HG03159 (cell line): ENCODE measurements at regions not wholly inside any gene's neighbourhood (a gene's known extent, or its start where the extent isn't known, plus 50 kb on each side); places are given as distances from the start of the nearest gene placed in this dataset.
A peak's percentile ranks its signal among the peaks of the same experiment; 100 is the strongest.

Source experiments
- ATAC-seq: cut with Tn5 transposase; IDR thresholded peaks from one replicate; pipeline ENCODE4 v1.9.1; 2021; ENCODE audit warnings: mild to moderate bottlenecking, moderate library complexity; ENCODE audit not compliant: unreplicated experiment

GRCh38 chr6:141261016-141261671, 871.6 kb upstream of the GJE1 start:
- ATAC-seq, result no peak

GRCh38 chr6:141260627-141261015, 872.1 kb upstream of the GJE1 start:
- no peak for ATAC-seq

GRCh38 chr6:141259807-141260206, 872.9 kb upstream of the GJE1 start:
- ATAC-seq, result no peak

- ATAC-seq, result no peak
These were observed 873.6 kb upstream of the GJE1 start for GRCh38 chr6:141259091-141259490.

GRCh38 chr6:141258516-141258915, 874.2 kb upstream of the GJE1 start:
- ATAC-seq, result no peak

- ATAC-seq, result no peak
These were observed 878.4 kb upstream of the GJE1 start for GRCh38 chr6:141254336-141254735.

- ATAC-seq, result no peak
These were observed 879.7 kb upstream of the GJE1 start for GRCh38 chr6:141252828-141253608.

- no peak for ATAC-seq
These were observed 881.4 kb upstream of the GJE1 start for GRCh38 chr6:141251286-141251685.

GRCh38 chr6:141248021-141248799, 884.5 kb upstream of the GJE1 start:
- peak; percentile 77 for ATAC-seq

GRCh38 chr6:141244366-141244765, 888.4 kb upstream of the GJE1 start:
- ATAC-seq, result no peak

GRCh38 chr6:141242957-141243356, 889.8 kb upstream of the GJE1 start:
- ATAC-seq, result no peak

- no peak for ATAC-seq
These were observed 903.4 kb upstream of the GJE1 start for GRCh38 chr6:141229296-141229695.

GRCh38 chr6:141218583-141218982, 914.1 kb upstream of the GJE1 start:
- no peak for ATAC-seq

- ATAC-seq, result no peak
These were observed 916.0 kb upstream of the GJE1 start for GRCh38 chr6:141216726-141217125.

GRCh38 chr6:141212296-141212695, 920.4 kb upstream of the GJE1 start:
- ATAC-seq, result no peak

- ATAC-seq, result no peak
These were observed 920.9 kb upstream of the GJE1 start for GRCh38 chr6:141211845-141212244.

GRCh38 chr6:141210901-141211300, 921.8 kb upstream of the GJE1 start:
- ATAC-seq, result no peak

- no peak for ATAC-seq
These were observed 922.8 kb upstream of the GJE1 start for GRCh38 chr6:141209890-141210289.

GRCh38 chr6:141208101-141208500, 924.6 kb upstream of the GJE1 start:
- no peak for ATAC-seq

- ATAC-seq, result no peak
These were observed 928.7 kb upstream of the GJE1 start for GRCh38 chr6:141203902-141204575.

- no peak for ATAC-seq
These were observed 930.1 kb upstream of the GJE1 start for GRCh38 chr6:141202626-141203025.
